GM18508 (cell line): ENCODE measurements at regions not wholly inside any gene's neighbourhood (a gene's known extent, or its start where the extent isn't known, plus 50 kb on each side); places are given as distances from the start of the nearest gene placed in this dataset.

Experiments
- ATAC-seq: cut with Tn5 transposase; IDR thresholded peaks from one replicate; pipeline ENCODE4 v1.9.1; 2021; ENCODE audit warnings: moderate number of reproducible peaks; ENCODE audit not compliant: insufficient read depth, unreplicated experiment

- no peak for ATAC-seq
These were observed 209.2 kb downstream of the CSNK2A3 start for GRCh38 chr11:11143849-11144248.

GRCh38 chr11:11142430-11142829, 210.6 kb downstream of the CSNK2A3 start:
- ATAC-seq: no peak

- ATAC-seq: no peak
These were observed 212.0 kb downstream of the CSNK2A3 start for GRCh38 chr11:11141065-11141464.

- no peak for ATAC-seq
These were observed 212.5 kb downstream of the CSNK2A3 start for GRCh38 chr11:11140510-11140909.

GRCh38 chr11:11137339-11137738, 215.7 kb downstream of the CSNK2A3 start:
- ATAC-seq: no peak

GRCh38 chr11:11135820-11136476, 217.1 kb downstream of the CSNK2A3 start:
- ATAC-seq: no peak

GRCh38 chr11:11129118-11129517, 223.9 kb downstream of the CSNK2A3 start:
- ATAC-seq: no peak

- no peak for ATAC-seq
These were observed 227.4 kb downstream of the CSNK2A3 start for GRCh38 chr11:11125618-11126017.

- ATAC-seq: no peak
These were observed 230.3 kb downstream of the CSNK2A3 start for GRCh38 chr11:11122749-11123148.

- ATAC-seq: no peak
These were observed 233.1 kb downstream of the CSNK2A3 start for GRCh38 chr11:11119917-11120316.

GRCh38 chr11:11117730-11118129, 235.3 kb downstream of the CSNK2A3 start:
- ATAC-seq: no peak

- ATAC-seq: no peak
These were observed 237.6 kb downstream of the CSNK2A3 start for GRCh38 chr11:11115475-11115874.

- no peak for ATAC-seq
These were observed 239.4 kb downstream of the CSNK2A3 start for GRCh38 chr11:11113626-11114025.

GRCh38 chr11:11108026-11108425, 245.0 kb downstream of the CSNK2A3 start:
- no peak for ATAC-seq

GRCh38 chr11:11107076-11107723, 245.8 kb downstream of the CSNK2A3 start:
- ATAC-seq: no peak

- no peak for ATAC-seq
These were observed 247.5 kb upstream of the ZBED5 start for GRCh38 chr11:11105361-11105760.

- ATAC-seq: no peak
These were observed 238.2 kb upstream of the ZBED5 start for GRCh38 chr11:11095831-11096723.

GRCh38 chr11:11090495-11090894, 232.6 kb upstream of the ZBED5 start:
- no peak for ATAC-seq

GRCh38 chr11:11089805-11090204, 232.0 kb upstream of the ZBED5 start:
- no peak for ATAC-seq

GRCh38 chr11:11086979-11087378, 229.1 kb upstream of the ZBED5 start:
- no peak for ATAC-seq

GRCh38 chr11:11085580-11085979, 227.7 kb upstream of the ZBED5 start:
- no peak for ATAC-seq
